PC-9 (cell line): ENCODE measurements at regions not wholly inside any gene's neighbourhood (a gene's known extent, or its start where the extent isn't known, plus 50 kb on each side); places are given as distances from the start of the nearest gene placed in this dataset.

Source experiments
- BruUV-seq: library from RNA; stranded (reverse); fragments of 400-500 nt; replicated peaks from 2 replicates; lab custom pipeline; 2021; lab: Mats Ljungman, UMichigan
- CTCF ChIA-PET: fragments of 300-600 bp; sonication (Branson Sonifier 250); formaldehyde crosslinking; loops from one replicate; lab custom pipeline; 2022; ENCODE audit warnings: antibody characterized with exemption; lab: Charles Lee
- POLR2A ChIA-PET: fragments of 300-600 bp; sonication (Branson Sonifier 250); formaldehyde crosslinking; loops from one replicate; lab custom pipeline; 2022; ENCODE audit warnings: antibody characterized with exemption; ENCODE audit not compliant: unreplicated experiment; lab: Charles Lee
- DNase-seq, 2 experiments: peaks; one replicate each; pipeline versions ENCODE4 v3.0.0 to v3.0.0-alpha.2; 2015 to 2022; ENCODE audit warnings: mixed read lengths in 1 of 2
- H2AFZ ChIP-seq: fragments of 200-600 bp; sonication (generic); 2 replicates; pipeline ENCODE4 v1.8.1; 2017; ENCODE audit warnings: antibody characterized with exemption
- H3F3A ChIP-seq: fragments of 200-600 bp; sonication (generic); 2 replicates; pipeline ENCODE4 v1.8.1; 2017; ENCODE audit warnings: antibody characterized with exemption, mild to moderate bottlenecking, low read depth; ENCODE audit not compliant: insufficient read depth
- H3K27ac ChIP-seq: fragments of 200-600 bp; sonication (generic); 2 replicates; pipeline ENCODE4 v1.6.1; 2016; ENCODE audit warnings: mixed run types
- H3K27me3 ChIP-seq: fragments of 200-600 bp; sonication (generic); 2 replicates; pipeline ENCODE4 v1.6.1; 2016; ENCODE audit warnings: low read depth, mixed run types; ENCODE audit not compliant: insufficient read depth
- H3K36me3 ChIP-seq: fragments of 200-600 bp; sonication (generic); 2 replicates; pipeline ENCODE4 v1.6.1; 2016; ENCODE audit warnings: low read depth, mixed run types
- H3K4me1 ChIP-seq: fragments of 200-600 bp; sonication (generic); replicated peaks from 2 replicates; pipeline ENCODE4 v1.6.1; 2016; ENCODE audit warnings: mixed run types; ENCODE audit not compliant: insufficient read depth
- H3K4me2 ChIP-seq: fragments of 200-600 bp; sonication (generic); 2 replicates; pipeline ENCODE4 v1.6.1; 2017; ENCODE audit warnings: mixed run types
- H3K4me3 ChIP-seq: fragments of 200-600 bp; sonication (generic); 2 replicates; pipeline ENCODE4 v1.6.1; 2016; ENCODE audit warnings: mixed run types
- H3K79me2 ChIP-seq: fragments of 200-600 bp; sonication (generic); 2 replicates; pipeline ENCODE4 v1.6.1; 2017; ENCODE audit warnings: low read depth, mixed run types
- H3K9me2 ChIP-seq: fragments of 200-600 bp; sonication (generic); 2 replicates; pipeline ENCODE4 v1.8.1; 2017; ENCODE audit warnings: mild to moderate bottlenecking; ENCODE audit not compliant: insufficient read depth
- H3K9me3 ChIP-seq: fragments of 200-600 bp; sonication (generic); 2 replicates; pipeline ENCODE4 v1.8.1; 2016; ENCODE audit warnings: low read depth; ENCODE audit not compliant: insufficient read depth
- H4K20me1 ChIP-seq: fragments of 200-600 bp; sonication (generic); 2 replicates; pipeline ENCODE4 v1.8.1; 2017; ENCODE audit not compliant: insufficient read depth
- CTCF ChIP-seq: fragments of 200-600 bp; sonication (generic); conservative IDR thresholded peaks from 2 replicates; pipeline ENCODE4 v1.6.1; 2017; ENCODE audit warnings: mixed run types, antibody characterized with exemption, mild to moderate bottlenecking, moderate library complexity
- EZH2 ChIP-seq: fragments of 200-600 bp; sonication (generic); IDR thresholded peaks from 2 replicates; pipeline ENCODE4 v1.8.0; 2017; ENCODE audit warnings: antibody characterized with exemption, low read depth
- intact Hi-C: fragments of 100-400 bp; cut with micrococcal nuclease; formaldehyde crosslinking; loops from one replicate; pipeline ENCODE4 v1.10.0; 2022; ENCODE audit not compliant: unreplicated experiment

GRCh38 chr5:87103616-87104287 lies 163.9 kb upstream of the RASA1 start:
- Histone ChIP-seq H2AFZ (no peak overlapping the region), H3K36me3 (no peaks in the 10 kb centered on the region), H3K79me2 (no peaks in the 10 kb centered on the region), H3K27ac (no peak overlapping the region), H3K4me3 (no peak overlapping the region), H3K9me2 (peaks cover 3% of the 10 kb centered on the region; the same call in 1 of the 2 replicates), H4K20me1 (no peaks in the 10 kb centered on the region), H3F3A (no peaks in the 10 kb centered on the region), H3K9me3 (no peaks in the 10 kb centered on the region), H3K4me1 (peaks cover 19% of the 10 kb centered on the region), H3K27me3 (no peaks in the 10 kb centered on the region), H3K4me2 (no peak overlapping the region)
- DNase-seq, result no peak
- BruUV-seq, result no TSS peak
- TF ChIP-seq CTCF (no peak), EZH2 (no peak)
- POLR2A ChIA-PET, result no interaction called here
- CTCF ChIA-PET, result no interaction called here
- intact Hi-C loops, result no loop called here

GRCh38 chr5:87105577-87105976 lies 162.1 kb upstream of the RASA1 start:
- CTCF ChIA-PET, result no interaction called here
- TF ChIP-seq EZH2 (no peak), CTCF (no peak)

GRCh38 chr5:87109746-87110145 lies 157.9 kb upstream of the RASA1 start:
- H3K4me2 ChIP-seq, result no peak overlapping the region
- H3F3A ChIP-seq, result no peaks in the 10 kb centered on the region
- no TSS peak for BruUV-seq
- H3K4me3 ChIP-seq, result no peak overlapping the region
- intact Hi-C loops, result no loop called here
- H3K9me2 ChIP-seq, result no peaks in the 10 kb centered on the region
- no peak for TF ChIP-seq EZH2
- TF ChIP-seq CTCF, result no peak
- no peaks in the 10 kb centered on the region for H3K79me2 ChIP-seq
- H3K4me1 ChIP-seq, result 0 out of 2 replicates have a peak, but pooled peaks cover 8% of the 10 kb centered on the region
- H2AFZ ChIP-seq, result no peak overlapping the region
- no peaks in the 10 kb centered on the region for H4K20me1 ChIP-seq
- no peaks in the 10 kb centered on the region for H3K27me3 ChIP-seq
- no peak for DNase-seq
- ChIA-PET POLR2A (no interaction called here), CTCF (no interaction called here)
- H3K9me3 ChIP-seq, result no peaks in the 10 kb centered on the region
- H3K36me3 ChIP-seq, result no peaks in the 10 kb centered on the region
- no peak overlapping the region for H3K27ac ChIP-seq

More at GRCh38 chr5:87105577-87105976, 162.1 kb upstream of the RASA1 start:
- Histone ChIP-seq H3K27ac (no peak overlapping the region), H3K79me2 (no peaks in the 10 kb centered on the region), H3K4me2 (no peak overlapping the region), H3F3A (no peaks in the 10 kb centered on the region), H3K9me3 (no peaks in the 10 kb centered on the region), H2AFZ (no peak overlapping the region), H3K36me3 (no peaks in the 10 kb centered on the region), H3K9me2 (peaks cover 3% of the 10 kb centered on the region; the same call in 1 of the 2 replicates), H4K20me1 (no peaks in the 10 kb centered on the region), H3K4me1 (peaks cover 1% of the 10 kb centered on the region; the same call in 1 of the 2 replicates), H3K4me3 (no peak overlapping the region), H3K27me3 (no peaks in the 10 kb centered on the region)
- no peak for DNase-seq
- intact Hi-C loops, result no loop called here
- BruUV-seq, result no TSS peak
- POLR2A ChIA-PET, result no interaction called here
